WTC11 (cell line): ENCODE measurements at regions not wholly inside any gene's neighbourhood (a gene's known extent, or its start where the extent isn't known, plus 50 kb on each side); places are given as distances from the start of the nearest gene placed in this dataset.

Experiments
- ATAC-seq: fragments of 200-7000 bp; cut with Tn5 transposase; 2 replicates; pipeline ENCODE4 v1.10.0; 2021; ENCODE audit warnings: mild to moderate bottlenecking, moderate library complexity
- CTCF ChIA-PET: fragments of 300-600 bp; sonication (Branson Sonifier 250); formaldehyde crosslinking; loops from one replicate; lab custom pipeline; 2021; ENCODE audit warnings: antibody characterized with exemption; lab: Charles Lee
- POLR2A ChIA-PET: fragments of 350-600 bp; sonication (Branson Sonifier 250); formaldehyde crosslinking; loops from one replicate; lab custom pipeline; 2021; ENCODE audit warnings: antibody characterized with exemption; lab: Charles Lee
- DNase-seq: peaks from one replicate; pipeline ENCODE4 v3.0.0; 2021; ENCODE audit warnings: low spot score
- H3K27ac Mint-ChIP-seq: 2 replicates; pipeline ENCODE4 v1.8.0; 2021; ENCODE audit warnings: mixed read lengths
- H3K27me3 Mint-ChIP-seq: 2 replicates; pipeline ENCODE4 v1.8.0; 2021; ENCODE audit warnings: low read depth, mild to moderate bottlenecking, moderate library complexity, mixed read lengths
- H3K36me3 Mint-ChIP-seq: 2 replicates; pipeline ENCODE4 v1.8.0; 2021; ENCODE audit warnings: mixed read lengths
- H3K4me1 Mint-ChIP-seq: 2 replicates; pipeline ENCODE4 v1.8.0; 2022; ENCODE audit warnings: mixed read lengths
- H3K4me3 Mint-ChIP-seq: 2 replicates; pipeline ENCODE4 v1.8.0; 2021; ENCODE audit warnings: mild to moderate bottlenecking, moderate library complexity, mixed read lengths
- H3K9me3 Mint-ChIP-seq: 2 replicates; pipeline ENCODE4 v1.8.0; 2021; ENCODE audit warnings: mixed read lengths
- ATF1 ChIP-seq: sonication (generic); formaldehyde crosslinking; IDR thresholded peaks from 2 replicates; pipeline ENCODE4 v1.8.1; 2023; ENCODE audit warnings: mild to moderate bottlenecking, moderate library complexity, missing genetic modification reagents
- CBFB ChIP-seq: sonication (generic); formaldehyde crosslinking; IDR thresholded peaks from 2 replicates; pipeline ENCODE4 v1.8.1; 2022; ENCODE audit warnings: mild to moderate bottlenecking, low read depth, missing genetic modification reagents
- EMX1 ChIP-seq: fragments of 250-450 bp; sonication (Bioruptor Pico); IDR thresholded peaks from 2 replicates; pipeline ENCODE4 v1.8.0; 2021; ENCODE audit warnings: mild to moderate bottlenecking
- GRHL2 ChIP-seq: fragments of 250-450 bp; sonication (Bioruptor Pico); IDR thresholded peaks from 2 replicates; pipeline ENCODE4 v1.8.0; 2022; ENCODE audit warnings: mild to moderate bottlenecking, moderate library complexity; ENCODE audit not compliant: insufficient replicate concordance, severe bottlenecking
- NR2C2 ChIP-seq: sonication (generic); formaldehyde crosslinking; IDR thresholded peaks from 2 replicates; pipeline ENCODE4 v1.8.0; 2022; ENCODE audit warnings: mild to moderate bottlenecking, missing genetic modification reagents
- TEAD1 ChIP-seq: sonication (generic); formaldehyde crosslinking; IDR thresholded peaks from 2 replicates; pipeline ENCODE4 v1.8.0; 2022; ENCODE audit warnings: mild to moderate bottlenecking, missing genetic modification reagents
- ZBTB21 ChIP-seq: sonication (generic); formaldehyde crosslinking; IDR thresholded peaks from 2 replicates; pipeline ENCODE4 v1.8.1; 2023; ENCODE audit warnings: mild to moderate bottlenecking, missing genetic modification reagents, borderline replicate concordance
- TF ChIP-seq, protein P1 (sequence below): sonication (generic); formaldehyde crosslinking; IDR thresholded peaks from 2 replicates; pipeline ENCODE4 v1.8.0; 2022; ENCODE audit warnings: mild to moderate bottlenecking, missing genetic modification reagents
- TF ChIP-seq, protein P2 (sequence below): sonication (generic); formaldehyde crosslinking; IDR thresholded peaks from 2 replicates; pipeline ENCODE4 v1.8.1; 2022; ENCODE audit warnings: mild to moderate bottlenecking, moderate library complexity, missing genetic modification reagents
- TF ChIP-seq, protein P3 (sequence below): sonication (generic); formaldehyde crosslinking; conservative IDR thresholded peaks from 2 replicates; pipeline ENCODE4 v1.8.1; 2023; ENCODE audit warnings: mild to moderate bottlenecking, low read depth, missing genetic modification reagents, moderate library complexity
- TF ChIP-seq, protein P4 (sequence below): sonication (generic); formaldehyde crosslinking; IDR thresholded peaks from 2 replicates; pipeline ENCODE4 v1.8.1; 2023; ENCODE audit warnings: mild to moderate bottlenecking, moderate library complexity, missing genetic modification reagents
- TF ChIP-seq, protein P5 (sequence below): sonication (generic); formaldehyde crosslinking; IDR thresholded peaks from 2 replicates; pipeline ENCODE4 v1.8.0; 2022; ENCODE audit warnings: mild to moderate bottlenecking, missing genetic modification reagents
- TF ChIP-seq, protein P6 (sequence below): fragments of 250-450 bp; sonication (Bioruptor Pico); IDR thresholded peaks from 2 replicates; pipeline ENCODE4 v2.1.2; 2022; ENCODE audit warnings: mild to moderate bottlenecking, moderate library complexity
- TF ChIP-seq, protein P7 (sequence below): fragments of 250-450 bp; sonication (Bioruptor Pico); IDR thresholded peaks from 2 replicates; pipeline ENCODE4 v1.9.0; 2021; ENCODE audit warnings: mild to moderate bottlenecking

DNA sequence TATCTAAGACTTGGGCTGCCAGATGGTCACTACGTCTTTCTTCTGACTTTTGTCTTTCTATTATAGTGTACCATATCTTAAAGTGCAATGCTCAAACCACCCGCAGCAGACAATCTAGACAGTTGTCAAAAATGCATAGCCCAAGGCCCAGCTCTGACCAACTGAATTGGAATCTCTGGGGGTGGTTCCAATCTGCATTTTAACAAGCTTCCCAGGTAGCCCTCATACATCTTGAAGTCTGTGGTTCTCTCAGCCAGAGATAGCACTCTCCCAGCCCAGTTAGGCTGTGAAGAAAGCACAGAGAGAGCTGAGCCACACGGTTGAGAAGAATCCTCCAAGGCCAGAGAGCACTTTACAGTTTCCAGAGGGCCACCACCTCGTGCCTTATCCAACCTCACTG, 128.2 kb upstream of the HAND1 start:
- TF ChIP-seq, protein P1, sequence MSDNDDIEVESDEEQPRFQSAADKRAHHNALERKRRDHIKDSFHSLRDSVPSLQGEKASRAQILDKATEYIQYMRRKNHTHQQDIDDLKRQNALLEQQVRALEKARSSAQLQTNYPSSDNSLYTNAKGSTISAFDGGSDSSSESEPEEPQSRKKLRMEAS (CRISPR knock-in tag) = no peak
- TF ChIP-seq, protein P2, sequence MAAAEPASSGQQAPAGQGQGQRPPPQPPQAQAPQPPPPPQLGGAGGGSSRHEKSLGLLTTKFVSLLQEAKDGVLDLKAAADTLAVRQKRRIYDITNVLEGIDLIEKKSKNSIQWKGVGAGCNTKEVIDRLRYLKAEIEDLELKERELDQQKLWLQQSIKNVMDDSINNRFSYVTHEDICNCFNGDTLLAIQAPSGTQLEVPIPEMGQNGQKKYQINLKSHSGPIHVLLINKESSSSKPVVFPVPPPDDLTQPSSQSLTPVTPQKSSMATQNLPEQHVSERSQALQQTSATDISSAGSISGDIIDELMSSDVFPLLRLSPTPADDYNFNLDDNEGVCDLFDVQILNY (CRISPR knock-in tag) = no peak
- TF ChIP-seq EMX1 (CRISPR knock-in tag) (no peak), TEAD1 (CRISPR knock-in tag) (no peak), CBFB (CRISPR knock-in tag) (no peak), GRHL2 (CRISPR knock-in tag) (no peak), ATF1 (CRISPR knock-in tag) (no peak), ZBTB21 (no peak), NR2C2 (no peak)
- TF ChIP-seq, protein P3, sequence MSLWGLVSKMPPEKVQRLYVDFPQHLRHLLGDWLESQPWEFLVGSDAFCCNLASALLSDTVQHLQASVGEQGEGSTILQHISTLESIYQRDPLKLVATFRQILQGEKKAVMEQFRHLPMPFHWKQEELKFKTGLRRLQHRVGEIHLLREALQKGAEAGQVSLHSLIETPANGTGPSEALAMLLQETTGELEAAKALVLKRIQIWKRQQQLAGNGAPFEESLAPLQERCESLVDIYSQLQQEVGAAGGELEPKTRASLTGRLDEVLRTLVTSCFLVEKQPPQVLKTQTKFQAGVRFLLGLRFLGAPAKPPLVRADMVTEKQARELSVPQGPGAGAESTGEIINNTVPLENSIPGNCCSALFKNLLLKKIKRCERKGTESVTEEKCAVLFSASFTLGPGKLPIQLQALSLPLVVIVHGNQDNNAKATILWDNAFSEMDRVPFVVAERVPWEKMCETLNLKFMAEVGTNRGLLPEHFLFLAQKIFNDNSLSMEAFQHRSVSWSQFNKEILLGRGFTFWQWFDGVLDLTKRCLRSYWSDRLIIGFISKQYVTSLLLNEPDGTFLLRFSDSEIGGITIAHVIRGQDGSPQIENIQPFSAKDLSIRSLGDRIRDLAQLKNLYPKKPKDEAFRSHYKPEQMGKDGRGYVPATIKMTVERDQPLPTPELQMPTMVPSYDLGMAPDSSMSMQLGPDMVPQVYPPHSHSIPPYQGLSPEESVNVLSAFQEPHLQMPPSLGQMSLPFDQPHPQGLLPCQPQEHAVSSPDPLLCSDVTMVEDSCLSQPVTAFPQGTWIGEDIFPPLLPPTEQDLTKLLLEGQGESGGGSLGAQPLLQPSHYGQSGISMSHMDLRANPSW = no peak
- TF ChIP-seq, protein P4, sequence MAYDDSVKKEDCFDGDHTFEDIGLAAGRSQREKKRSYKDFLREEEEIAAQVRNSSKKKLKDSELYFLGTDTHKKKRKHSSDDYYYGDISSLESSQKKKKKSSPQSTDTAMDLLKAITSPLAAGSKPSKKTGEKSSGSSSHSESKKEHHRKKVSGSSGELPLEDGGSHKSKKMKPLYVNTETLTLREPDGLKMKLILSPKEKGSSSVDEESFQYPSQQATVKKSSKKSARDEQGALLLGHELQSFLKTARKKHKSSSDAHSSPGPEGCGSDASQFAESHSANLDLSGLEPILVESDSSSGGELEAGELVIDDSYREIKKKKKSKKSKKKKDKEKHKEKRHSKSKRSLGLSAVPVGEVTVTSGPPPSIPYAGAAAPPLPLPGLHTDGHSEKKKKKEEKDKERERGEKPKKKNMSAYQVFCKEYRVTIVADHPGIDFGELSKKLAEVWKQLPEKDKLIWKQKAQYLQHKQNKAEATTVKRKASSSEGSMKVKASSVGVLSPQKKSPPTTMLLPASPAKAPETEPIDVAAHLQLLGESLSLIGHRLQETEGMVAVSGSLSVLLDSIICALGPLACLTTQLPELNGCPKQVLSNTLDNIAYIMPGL (CRISPR knock-in tag) = no peak
- TF ChIP-seq, protein P5, sequence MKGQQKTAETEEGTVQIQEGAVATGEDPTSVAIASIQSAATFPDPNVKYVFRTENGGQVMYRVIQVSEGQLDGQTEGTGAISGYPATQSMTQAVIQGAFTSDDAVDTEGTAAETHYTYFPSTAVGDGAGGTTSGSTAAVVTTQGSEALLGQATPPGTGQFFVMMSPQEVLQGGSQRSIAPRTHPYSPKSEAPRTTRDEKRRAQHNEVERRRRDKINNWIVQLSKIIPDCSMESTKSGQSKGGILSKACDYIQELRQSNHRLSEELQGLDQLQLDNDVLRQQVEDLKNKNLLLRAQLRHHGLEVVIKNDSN (CRISPR knock-in tag) = no peak
- TF ChIP-seq, protein P6, sequence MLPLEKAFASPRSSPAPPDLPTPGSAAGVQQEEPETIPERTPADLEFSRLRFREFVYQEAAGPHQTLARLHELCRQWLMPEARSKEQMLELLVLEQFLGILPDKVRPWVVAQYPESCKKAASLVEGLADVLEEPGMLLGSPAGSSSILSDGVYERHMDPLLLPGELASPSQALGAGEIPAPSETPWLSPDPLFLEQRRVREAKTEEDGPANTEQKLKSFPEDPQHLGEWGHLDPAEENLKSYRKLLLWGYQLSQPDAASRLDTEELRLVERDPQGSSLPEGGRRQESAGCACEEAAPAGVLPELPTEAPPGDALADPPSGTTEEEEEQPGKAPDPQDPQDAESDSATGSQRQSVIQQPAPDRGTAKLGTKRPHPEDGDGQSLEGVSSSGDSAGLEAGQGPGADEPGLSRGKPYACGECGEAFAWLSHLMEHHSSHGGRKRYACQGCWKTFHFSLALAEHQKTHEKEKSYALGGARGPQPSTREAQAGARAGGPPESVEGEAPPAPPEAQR (CRISPR knock-in tag) = no peak
- TF ChIP-seq, protein P7, sequence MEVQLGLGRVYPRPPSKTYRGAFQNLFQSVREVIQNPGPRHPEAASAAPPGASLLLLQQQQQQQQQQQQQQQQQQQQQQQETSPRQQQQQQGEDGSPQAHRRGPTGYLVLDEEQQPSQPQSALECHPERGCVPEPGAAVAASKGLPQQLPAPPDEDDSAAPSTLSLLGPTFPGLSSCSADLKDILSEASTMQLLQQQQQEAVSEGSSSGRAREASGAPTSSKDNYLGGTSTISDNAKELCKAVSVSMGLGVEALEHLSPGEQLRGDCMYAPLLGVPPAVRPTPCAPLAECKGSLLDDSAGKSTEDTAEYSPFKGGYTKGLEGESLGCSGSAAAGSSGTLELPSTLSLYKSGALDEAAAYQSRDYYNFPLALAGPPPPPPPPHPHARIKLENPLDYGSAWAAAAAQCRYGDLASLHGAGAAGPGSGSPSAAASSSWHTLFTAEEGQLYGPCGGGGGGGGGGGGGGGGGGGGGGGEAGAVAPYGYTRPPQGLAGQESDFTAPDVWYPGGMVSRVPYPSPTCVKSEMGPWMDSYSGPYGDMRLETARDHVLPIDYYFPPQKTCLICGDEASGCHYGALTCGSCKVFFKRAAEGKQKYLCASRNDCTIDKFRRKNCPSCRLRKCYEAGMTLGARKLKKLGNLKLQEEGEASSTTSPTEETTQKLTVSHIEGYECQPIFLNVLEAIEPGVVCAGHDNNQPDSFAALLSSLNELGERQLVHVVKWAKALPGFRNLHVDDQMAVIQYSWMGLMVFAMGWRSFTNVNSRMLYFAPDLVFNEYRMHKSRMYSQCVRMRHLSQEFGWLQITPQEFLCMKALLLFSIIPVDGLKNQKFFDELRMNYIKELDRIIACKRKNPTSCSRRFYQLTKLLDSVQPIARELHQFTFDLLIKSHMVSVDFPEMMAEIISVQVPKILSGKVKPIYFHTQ (CRISPR knock-in tag) = no peak
- POLR2A ChIA-PET = no interaction called here
- Mint-ChIP-seq H3K36me3 (no peaks in the 10 kb centered on the region), H3K9me3 (no peaks in the 10 kb centered on the region), H3K4me1 (peaks cover 28% of the 10 kb centered on the region), H3K27me3 (peaks cover 62% of the 10 kb centered on the region), H3K4me3 (no peak overlapping the region), H3K27ac (no peak overlapping the region)
- ATAC-seq = no peak
- CTCF ChIA-PET = interaction anchor here (1.2 to 6.0 kb wide), 2 partner anchors 85 to 138 kb away, joined by 4 to 82 read pairs; no protein-coding TSS in a partner anchor
- no peak for DNase-seq
